RWPE2 (cell line): ENCODE measurements at regions not wholly inside any gene's neighbourhood (a gene's known extent, or its start where the extent isn't known, plus 50 kb on each side); places are given as distances from the start of the nearest gene placed in this dataset.

Source experiments
- ATAC-seq: fragments of 200-7000 bp; cut with Tn5 transposase; 3 replicates; pipeline ENCODE4 v1.9.1; 2021; ENCODE audit warnings: low read depth
- DNase-seq: peaks from one replicate; pipeline ENCODE4 v3.0.0-alpha.2; 2020; ENCODE audit warnings: low spot score
- H3K27ac ChIP-seq: fragments of 450-650 bp; 2 replicates; pipeline ENCODE4 v1.5.1; 2017; ENCODE audit warnings: mild to moderate bottlenecking; ENCODE audit not compliant: poor library complexity, severe bottlenecking
- H3K27me3 ChIP-seq: fragments of 250-450 bp; sonication (Bioruptor Pico); 2 replicates; pipeline ENCODE4 v1.5.1; 2021; ENCODE audit warnings: mild to moderate bottlenecking, moderate library complexity; ENCODE audit not compliant: insufficient read depth, poor library complexity, severe bottlenecking
- H3K36me3 ChIP-seq: fragments of 250-450 bp; sonication (Bioruptor Pico); 2 replicates; pipeline ENCODE4 v1.5.1; 2020; ENCODE audit warnings: low read depth, mild to moderate bottlenecking, moderate library complexity
- H3K4me1 ChIP-seq: fragments of 250-450 bp; sonication (Bioruptor Pico); 2 replicates; pipeline ENCODE4 v1.5.1; 2021; ENCODE audit warnings: mild to moderate bottlenecking, moderate library complexity; ENCODE audit not compliant: insufficient read depth, poor library complexity, severe bottlenecking
- H3K4me3 ChIP-seq: fragments of 250-450 bp; sonication (Bioruptor Pico); 2 replicates; pipeline ENCODE4 v1.5.1; 2021; ENCODE audit warnings: mild to moderate bottlenecking, moderate library complexity; ENCODE audit not compliant: severe bottlenecking
- H3K9me3 ChIP-seq: fragments of 250-450 bp; sonication (Bioruptor Pico); 2 replicates; pipeline ENCODE4 v1.5.1; 2021; ENCODE audit warnings: mild to moderate bottlenecking, moderate library complexity; ENCODE audit not compliant: severe bottlenecking
- CTCF ChIP-seq: fragments of 450-650 bp; IDR thresholded peaks from one replicate; pipeline ENCODE4 v1.5.1; 2017; ENCODE audit warnings: mild to moderate bottlenecking, moderate library complexity; ENCODE audit not compliant: poor library complexity, severe bottlenecking

GRCh38 chr6:48883116-48883515 lies 579.9 kb downstream of the MMUT start:
- Histone ChIP-seq H3K4me3 (no peak overlapping the region), H3K27ac (no peak overlapping the region), H3K27me3 (no peaks in the 10 kb centered on the region), H3K9me3 (no peaks in the 10 kb centered on the region), H3K36me3 (no peaks in the 10 kb centered on the region), H3K4me1 (no peaks in the 10 kb centered on the region)
- ATAC-seq (no peak), DNase-seq (no peak)
- TF ChIP-seq CTCF: no peak

- no peak for ATAC-seq
- Histone ChIP-seq H3K27ac (no peak overlapping the region), H3K36me3 (no peaks in the 10 kb centered on the region), H3K9me3 (no peaks in the 10 kb centered on the region), H3K27me3 (no peaks in the 10 kb centered on the region), H3K4me3 (no peak overlapping the region), H3K4me1 (no peaks in the 10 kb centered on the region)
- no peak for DNase-seq
- TF ChIP-seq CTCF: no peak
Measured at GRCh38 chr6:48881551-48881950, 581.5 kb downstream of the MMUT start.

- no peak for ATAC-seq
- TF ChIP-seq CTCF: no peak
- H3K9me3 ChIP-seq: no peaks in the 10 kb centered on the region
- no peak overlapping the region for H3K4me3 ChIP-seq
- no peaks in the 10 kb centered on the region for H3K27me3 ChIP-seq
- DNase-seq: no peak
- no peaks in the 10 kb centered on the region for H3K36me3 ChIP-seq
- no peaks in the 10 kb centered on the region for H3K4me1 ChIP-seq
- H3K27ac ChIP-seq: no peak overlapping the region
Measured at GRCh38 chr6:48869595-48869994, 593.5 kb downstream of the MMUT start.

GRCh38 chr6:48866682-48867081 lies 596.4 kb downstream of the MMUT start:
- no peak for TF ChIP-seq CTCF
- H3K27me3 ChIP-seq: no peaks in the 10 kb centered on the region
- H3K4me3 ChIP-seq: no peak overlapping the region
- H3K36me3 ChIP-seq: no peaks in the 10 kb centered on the region
- no peak overlapping the region for H3K27ac ChIP-seq
- DNase-seq (no peak), ATAC-seq (no peak)
- H3K9me3 ChIP-seq: no peaks in the 10 kb centered on the region
- no peaks in the 10 kb centered on the region for H3K4me1 ChIP-seq

- Histone ChIP-seq H3K27ac (no peak overlapping the region), H3K9me3 (no peaks in the 10 kb centered on the region), H3K36me3 (no peaks in the 10 kb centered on the region), H3K4me3 (no peak overlapping the region), H3K4me1 (no peaks in the 10 kb centered on the region), H3K27me3 (no peaks in the 10 kb centered on the region)
- ATAC-seq: no peak
- no peak for DNase-seq
- TF ChIP-seq CTCF: no peak
Measured at GRCh38 chr6:48860175-48860574, 602.9 kb downstream of the MMUT start.
